ENCODE measurements at regions not wholly inside any gene's neighbourhood (a gene's known extent, or its start where the extent isn't known, plus 50 kb on each side); places are given as distances from the start of the nearest gene placed in this dataset.

- no peaks in the 10 kb centered on the region for H3K4me1 Mint-ChIP-seq
- ChIA-PET POLR2A (no interaction called here), CTCF (no interaction called here)
- no peak overlapping the region for H3K4me3 Mint-ChIP-seq
- Histone ChIP-seq H3K27me3 (replicated peaks in 1 of 4; ENCODE audit: control extremely low read depth in 1 of 4, control insufficient read depth in 3 of 4, insufficient read depth in 4 of 4, low read length in 3 of 4) (no peaks in the 10 kb centered on the region), H2AFZ (ENCODE audit: insufficient read depth, low read depth, low read length, poor library complexity, severe bottlenecking) (no peak overlapping the region), H3K9me3 (ENCODE audit: control extremely low read depth in 1 of 3, control insufficient read depth in 2 of 3, insufficient read depth in 1 of 3, low read length in 2 of 3) (peaks cover 2 to 22% (median 5%) of the 10 kb centered on the region in 3 donors), H3K9ac (ENCODE audit: low read length) (no peak overlapping the region), H3K4me3 (ENCODE audit: control extremely low read depth in 1 of 5, extremely low read depth in 1 of 5, insufficient read depth in 1 of 5, low read depth in 2 of 5, low read length in 4 of 5) (no peak overlapping the region), H3K27ac (ENCODE audit: low read length in 2 of 2) (no peak overlapping the region), H3K4me2 (replicated peaks; ENCODE audit: low read depth, low read length, poor library complexity, severe bottlenecking) (no peak overlapping the region), H4K20me1 (ENCODE audit: control insufficient read depth, insufficient read depth, low read length, poor library complexity, severe bottlenecking) (no peaks in the 10 kb centered on the region), H3K36me3 (replicated peaks in 1 of 2; ENCODE audit: control extremely low read depth in 1 of 2, control insufficient read depth in 1 of 2, extremely low read depth in 1 of 2, insufficient read depth in 2 of 2, low read length in 1 of 2) (no peaks in the 10 kb centered on the region), H3K79me2 (ENCODE audit: control insufficient read depth, insufficient read depth, low read length) (no peaks in the 10 kb centered on the region), H3K4me1 (ENCODE audit: control insufficient read depth in 2 of 2, insufficient read depth in 2 of 2, low read length in 2 of 2) (no peaks in the 10 kb centered on the region)
- no peak for TF ChIP-seq CTCF (IDR thresholded peaks at IDR 0.05)
- TF ChIP-seq EZH2 (IDR thresholded peaks at IDR 0.05; ENCODE audit: borderline replicate concordance, insufficient read depth, low read depth, low read length, poor library complexity, severe bottlenecking) = no peak
- peaks cover 11% of the 10 kb centered on the region for H3K9me3 Mint-ChIP-seq (ENCODE audit: insufficient read depth)
- H3K27me3 Mint-ChIP-seq = no peaks in the 10 kb centered on the region
- no CpG with 5 or more reads among the region's 3 CpGs for WGBS (ENCODE audit: insufficient coverage)
- no peak overlapping the region for H3K27ac Mint-ChIP-seq
- DNase-seq = no peak
- no peak for ATAC-seq (ENCODE audit: low read depth)
- intact Hi-C loops (cut with micrococcal nuclease) = no loop called here
Measured at GRCh38 chr12:84150201-84150600, 762.4 kb downstream of the SLC6A15 start.

GRCh38 chr12:84148335-84148734 is 764.3 kb downstream of the SLC6A15 start:
- Mint-ChIP-seq H3K4me3 (no peak overlapping the region), H3K27ac (no peak overlapping the region), H3K9me3 (ENCODE audit: insufficient read depth) (peaks cover 7% of the 10 kb centered on the region), H3K4me1 (no peaks in the 10 kb centered on the region), H3K27me3 (no peaks in the 10 kb centered on the region)
- no peak for TF ChIP-seq EZH2 (IDR thresholded peaks at IDR 0.05; ENCODE audit: borderline replicate concordance, insufficient read depth, low read depth, low read length, poor library complexity, severe bottlenecking)
- TF ChIP-seq CTCF (IDR thresholded peaks at IDR 0.05) = no peak
- H3K27me3 ChIP-seq (replicated peaks in 1 of 4; ENCODE audit: control extremely low read depth in 1 of 4, control insufficient read depth in 3 of 4, insufficient read depth in 4 of 4, low read length in 3 of 4) = no peaks in the 10 kb centered on the region
- 89% methylated on average over 3 of the region's 3 CpGs for WGBS (ENCODE audit: insufficient coverage)
- peaks cover 2 to 12% (median 5%) of the 10 kb centered on the region in 3 donors for H3K9me3 ChIP-seq (ENCODE audit: control extremely low read depth in 1 of 3, control insufficient read depth in 2 of 3, insufficient read depth in 1 of 3, low read length in 2 of 3)
- H2AFZ ChIP-seq (ENCODE audit: insufficient read depth, low read depth, low read length, poor library complexity, severe bottlenecking) = no peak overlapping the region
- H3K4me2 ChIP-seq (replicated peaks; ENCODE audit: low read depth, low read length, poor library complexity, severe bottlenecking) = no peak overlapping the region
- no peaks in the 10 kb centered on the region for H3K4me1 ChIP-seq (ENCODE audit: control insufficient read depth in 2 of 2, insufficient read depth in 2 of 2, low read length in 2 of 2)
- no peak overlapping the region for H3K9ac ChIP-seq (ENCODE audit: low read length)
- no peak overlapping the region for H3K4me3 ChIP-seq (ENCODE audit: control extremely low read depth in 1 of 5, extremely low read depth in 1 of 5, insufficient read depth in 1 of 5, low read depth in 2 of 5, low read length in 4 of 5)
- ChIA-PET CTCF (no interaction called here), POLR2A (no interaction called here)
- ATAC-seq (ENCODE audit: low read depth) (no peak), DNase-seq (no peak)
- no peaks in the 10 kb centered on the region for H4K20me1 ChIP-seq (ENCODE audit: control insufficient read depth, insufficient read depth, low read length, poor library complexity, severe bottlenecking)
- no peaks in the 10 kb centered on the region for H3K36me3 ChIP-seq (replicated peaks in 1 of 2; ENCODE audit: control extremely low read depth in 1 of 2, control insufficient read depth in 1 of 2, extremely low read depth in 1 of 2, insufficient read depth in 2 of 2, low read length in 1 of 2)
- intact Hi-C loops (cut with micrococcal nuclease) = no loop called here
- no peaks in the 10 kb centered on the region for H3K79me2 ChIP-seq (ENCODE audit: control insufficient read depth, insufficient read depth, low read length)
- H3K27ac ChIP-seq (ENCODE audit: low read length in 2 of 2) = no peak overlapping the region

Data from B cell (primary cell).